ENCODE measurements at regions not wholly inside any gene's neighbourhood (a gene's known extent, or its start where the extent isn't known, plus 50 kb on each side); places are given as distances from the start of the nearest gene placed in this dataset.

DNA sequence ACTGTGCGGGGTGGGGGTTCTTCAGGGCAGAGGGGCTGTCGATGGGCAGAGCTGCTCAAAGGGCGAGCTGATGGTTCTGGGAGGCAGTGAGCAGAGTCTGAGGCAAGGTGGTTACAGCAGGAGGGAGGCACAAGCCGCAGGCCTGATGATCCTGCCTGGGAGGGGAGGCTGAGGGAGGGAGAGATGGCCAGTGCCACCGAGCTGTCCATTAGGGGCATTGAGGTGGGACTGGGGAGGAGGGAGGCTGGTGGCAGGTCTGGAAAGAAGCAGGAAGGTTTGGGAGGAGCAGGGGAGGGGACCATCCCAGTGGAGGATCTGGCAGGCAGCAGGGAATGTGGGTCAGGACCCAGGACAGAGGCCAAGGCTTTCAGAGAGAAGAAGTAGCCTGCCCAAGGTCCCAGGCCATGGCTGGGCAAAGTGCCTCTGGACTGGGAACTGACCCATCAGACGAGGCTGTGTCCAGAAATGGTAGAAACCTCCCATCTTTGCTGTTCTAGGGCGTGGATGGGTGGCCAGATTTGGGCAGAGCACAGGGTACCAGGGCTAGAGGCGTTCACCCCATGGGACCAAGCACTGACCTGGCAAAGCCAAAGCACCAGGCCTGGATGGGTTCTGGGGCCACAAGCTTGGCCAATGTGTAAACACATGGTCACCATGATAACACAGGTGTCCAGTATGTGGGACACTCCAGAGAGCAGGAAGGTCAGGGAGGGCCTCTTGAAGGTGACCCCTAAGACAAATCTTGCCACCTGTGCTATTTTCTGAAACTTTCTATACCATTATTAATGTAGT is 55.5 kb downstream of the INHBB start:
- DNase-seq (ENCODE audit: low spot score): no peak

- DNase-seq (ENCODE audit: low spot score): no peak
Measured at GRCh38 chr2:120402067-120402433, 56.1 kb downstream of the INHBB start.

GRCh38 chr2:120402508-120402907 is 56.6 kb downstream of the INHBB start:
- no peak for DNase-seq (ENCODE audit: low spot score)

GRCh38 chr2:120403261-120403660 is 57.3 kb downstream of the INHBB start:
- DNase-seq (ENCODE audit: low spot score): no peak

DNA sequence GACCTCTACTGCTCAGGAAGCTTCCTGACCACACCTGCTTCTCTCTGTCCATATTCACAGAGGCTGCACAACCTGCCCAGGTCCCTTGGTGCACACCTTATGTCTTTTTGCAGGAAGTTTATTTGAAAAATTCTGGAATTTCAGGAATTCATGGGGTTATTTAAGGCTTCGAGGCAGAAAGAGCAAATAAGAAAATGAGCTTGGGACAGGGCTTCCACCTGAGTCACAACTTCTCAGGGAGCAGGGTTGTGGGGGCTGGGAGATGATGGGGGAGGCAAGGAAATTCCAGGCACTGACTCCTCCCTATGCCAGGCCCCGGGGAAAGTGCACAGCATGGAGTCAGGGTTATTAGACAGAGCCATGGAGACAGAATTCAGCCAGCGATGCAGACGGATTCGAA is 57.7 kb downstream of the INHBB start:
- DNase-seq (ENCODE audit: low spot score): no peak

GRCh38 chr2:120404274-120404673 is 58.3 kb downstream of the INHBB start:
- no peak for DNase-seq (ENCODE audit: low spot score)

GRCh38 chr2:120404941-120405758 is 59.2 kb downstream of the INHBB start:
- no peak for DNase-seq (ENCODE audit: low spot score)

- no peak for DNase-seq (ENCODE audit: low spot score)
Measured at GRCh38 chr2:120405759-120406099, 59.8 kb downstream of the INHBB start.

DNA sequence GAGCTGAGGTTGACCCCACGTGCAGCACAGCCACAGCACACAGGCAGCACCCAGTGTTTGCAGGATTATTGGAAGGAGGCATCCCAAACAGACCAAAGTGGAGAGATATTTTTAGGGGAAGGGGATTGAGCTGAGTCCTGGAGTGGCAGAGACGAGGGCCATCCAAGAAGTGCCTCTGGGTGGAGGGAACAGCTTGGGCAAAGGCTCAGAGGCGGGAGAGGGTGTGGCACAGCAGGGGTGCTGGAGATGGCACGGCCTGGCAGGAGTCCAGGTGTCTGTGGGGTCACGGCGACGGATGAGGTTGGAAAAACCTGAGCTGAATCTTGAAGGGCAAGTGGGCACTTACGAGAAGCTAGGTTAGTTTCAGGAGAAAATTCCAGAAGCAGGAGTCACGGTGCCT is 60.6 kb downstream of the INHBB start:
- no peak for DNase-seq (ENCODE audit: low spot score)

DNA sequence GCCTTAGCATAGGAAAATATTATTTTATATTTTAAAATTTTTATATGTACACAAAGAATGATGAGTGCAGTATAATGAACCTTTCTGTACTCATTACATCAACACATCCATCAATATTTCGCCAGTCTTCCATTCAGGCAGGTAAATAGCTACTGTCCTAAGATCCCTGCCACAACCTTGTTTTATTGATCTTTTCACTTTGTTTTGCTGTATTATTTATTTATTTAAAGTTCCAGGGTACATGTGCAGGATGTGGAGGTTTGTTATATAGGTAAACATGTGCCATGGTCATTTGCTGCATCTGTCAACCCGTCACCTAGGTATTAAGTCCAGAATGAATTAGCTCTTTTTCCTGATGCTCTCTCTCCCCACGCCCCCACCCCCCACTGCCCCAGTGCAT is 64.6 kb downstream of the INHBB start:
- no peak for DNase-seq (ENCODE audit: low spot score)

DNA sequence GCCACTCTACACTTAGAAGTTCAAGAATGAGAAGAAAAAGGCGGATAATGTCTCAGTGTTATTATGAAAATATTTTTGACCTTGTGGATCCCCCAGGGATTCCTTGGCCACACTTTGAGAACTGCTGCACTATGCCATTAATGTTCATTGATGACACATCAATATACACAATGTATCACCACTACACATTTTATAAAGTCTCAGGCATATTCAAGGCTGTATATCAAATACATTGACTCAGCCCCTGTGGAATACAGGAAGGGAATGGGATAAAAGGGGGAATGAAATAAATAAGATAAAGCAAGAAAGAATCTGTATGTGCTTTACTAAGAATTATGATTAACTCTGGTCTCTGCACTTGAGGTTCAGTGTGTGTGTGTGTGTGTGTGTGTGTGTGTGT is 69.1 kb downstream of the INHBB start:
- no peak for DNase-seq (ENCODE audit: low spot score)

- DNase-seq (ENCODE audit: low spot score): no peak
Measured at GRCh38 chr2:120415728-120416509, 70.0 kb downstream of the INHBB start.

GRCh38 chr2:120418174-120418787 is 72.3 kb downstream of the INHBB start:
- DNase-seq (ENCODE audit: low spot score): no peak

- DNase-seq (ENCODE audit: low spot score): no peak
Measured at GRCh38 chr2:120419073-120419472, 73.1 kb downstream of the INHBB start.

- DNase-seq (ENCODE audit: low spot score): no peak
Measured at GRCh38 chr2:120419955-120420354, 74.0 kb downstream of the INHBB start.

DNA sequence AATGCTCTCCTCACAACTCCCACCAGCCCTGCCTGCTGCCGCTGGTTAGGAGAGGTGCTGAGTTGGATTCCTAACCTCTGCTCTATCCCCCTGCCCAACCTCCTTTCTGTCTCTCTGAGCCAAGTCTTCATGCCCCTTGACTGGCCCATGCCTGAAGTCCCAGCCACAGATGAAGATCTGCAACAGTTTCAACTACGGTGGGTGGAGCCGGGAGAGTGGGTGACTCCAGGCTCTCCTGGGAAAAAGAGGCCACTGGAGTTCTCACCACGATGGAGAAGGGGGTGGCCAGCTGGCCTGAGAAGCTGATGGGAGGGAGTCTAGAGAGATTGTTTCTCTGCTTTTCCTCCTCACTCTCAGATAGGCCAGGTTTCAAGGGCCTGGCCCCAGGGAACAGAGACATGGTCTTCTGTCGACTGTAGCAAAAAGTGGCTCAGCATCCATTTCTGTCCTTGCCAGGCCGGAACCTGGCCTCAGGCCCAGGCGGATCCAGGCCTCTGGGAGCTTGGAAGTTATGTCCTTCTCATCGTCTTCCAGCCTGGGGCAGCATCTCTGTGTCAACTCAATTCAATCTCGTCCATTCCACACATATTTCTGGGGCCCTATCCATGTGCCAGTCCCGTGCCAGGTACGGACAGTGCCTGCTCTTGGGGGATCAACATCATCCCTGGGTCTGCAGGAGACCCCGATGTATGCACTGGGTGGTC is 75.3 kb downstream of the INHBB start:
- no peak for DNase-seq (ENCODE audit: low spot score)

DNA sequence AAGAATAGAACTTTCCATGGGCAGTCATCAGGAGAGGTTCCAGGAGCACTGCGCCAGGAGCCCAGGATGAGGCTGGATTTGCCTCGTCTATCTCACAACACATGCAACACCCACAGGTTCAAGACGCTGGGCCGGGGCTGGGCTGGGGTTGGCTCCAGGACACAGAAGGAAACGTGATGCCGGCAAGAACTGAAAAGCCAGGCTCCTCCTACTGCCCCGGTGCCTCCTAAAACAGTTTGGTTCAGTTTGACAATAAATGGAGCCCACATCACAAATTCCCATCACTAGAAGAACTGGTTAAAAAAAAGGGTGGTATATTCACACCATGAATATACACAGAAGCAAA is 75.9 kb downstream of the INHBB start:
- DNase-seq (ENCODE audit: low spot score): no peak

- DNase-seq (ENCODE audit: low spot score): no peak
Measured at GRCh38 chr2:120422465-120423160, 76.7 kb downstream of the INHBB start.

DNA sequence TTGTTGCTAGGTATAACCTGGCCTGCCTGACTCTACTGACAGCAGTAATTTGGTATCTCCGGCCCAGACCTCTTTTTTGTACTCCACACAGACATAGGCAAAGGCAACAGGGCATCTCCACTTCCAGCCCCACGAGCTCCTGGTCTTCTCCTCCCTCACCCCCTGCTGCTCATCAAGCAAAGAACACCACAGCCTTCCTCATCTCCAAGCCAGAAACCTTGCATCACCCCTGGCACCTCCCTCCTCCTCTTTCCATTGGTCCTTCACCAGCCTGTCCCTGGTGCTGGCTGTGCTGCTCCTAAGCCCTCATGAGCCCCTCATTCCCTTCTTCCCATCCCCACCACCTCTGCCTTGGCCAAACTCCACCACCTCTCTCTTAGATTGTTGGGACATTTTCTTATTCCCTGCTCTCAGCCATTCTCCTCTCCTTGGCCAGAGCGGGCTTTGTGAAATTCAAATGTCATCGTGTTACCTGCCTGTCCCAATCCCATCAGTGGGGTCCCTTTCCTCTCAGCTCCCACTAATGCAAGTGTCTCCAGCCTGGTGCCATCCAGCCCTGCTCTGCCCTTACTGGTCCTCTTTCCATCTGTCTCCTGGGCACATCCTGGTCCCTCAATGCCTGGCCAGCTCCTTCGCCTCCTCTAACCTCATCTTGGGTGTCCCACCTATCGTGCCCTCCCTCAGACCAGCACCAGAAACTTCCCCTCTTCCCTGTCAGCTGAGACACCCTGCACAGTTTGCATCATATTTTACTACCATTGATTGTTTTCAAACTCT is 77.4 kb downstream of the INHBB start:
- no peak for DNase-seq (ENCODE audit: low spot score)

DNA sequence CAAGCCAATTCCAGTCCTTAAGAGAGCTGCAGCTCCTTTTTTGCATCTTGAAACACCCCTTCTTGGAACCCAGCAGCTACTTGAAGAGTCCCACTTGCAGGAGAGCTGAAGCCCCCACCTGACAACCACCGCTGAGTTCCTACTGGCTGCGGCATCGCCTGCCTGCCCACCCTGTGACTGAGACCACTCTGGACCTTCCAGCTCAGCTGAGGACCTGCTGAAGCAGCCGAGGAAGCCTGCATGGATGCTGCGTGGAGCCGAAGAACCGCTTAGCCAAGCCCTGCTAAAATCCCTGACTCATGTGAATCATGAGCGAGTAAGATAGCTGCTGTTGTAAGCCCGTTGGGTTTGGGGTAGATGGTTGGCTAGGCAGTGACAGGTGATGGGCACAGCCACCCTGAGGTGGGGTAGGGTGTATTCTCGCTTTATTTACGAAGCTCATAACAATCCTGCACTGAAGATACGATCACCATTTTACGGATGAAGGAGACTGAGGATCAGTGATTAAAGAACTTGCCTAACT is 78.4 kb downstream of the INHBB start:
- no peak for DNase-seq (ENCODE audit: low spot score)

All from CD4-positive, alpha-beta T cell treated with Interleukin-6 at 100 ng/mL for 8 hours (primary cell).